ENCODE measurements at regions not wholly inside any gene's neighbourhood (a gene's known extent, or its start where the extent isn't known, plus 50 kb on each side); places are given as distances from the start of the nearest gene placed in this dataset.
A peak's percentile ranks its signal among the peaks of the same experiment; 100 is the strongest.

DNA sequence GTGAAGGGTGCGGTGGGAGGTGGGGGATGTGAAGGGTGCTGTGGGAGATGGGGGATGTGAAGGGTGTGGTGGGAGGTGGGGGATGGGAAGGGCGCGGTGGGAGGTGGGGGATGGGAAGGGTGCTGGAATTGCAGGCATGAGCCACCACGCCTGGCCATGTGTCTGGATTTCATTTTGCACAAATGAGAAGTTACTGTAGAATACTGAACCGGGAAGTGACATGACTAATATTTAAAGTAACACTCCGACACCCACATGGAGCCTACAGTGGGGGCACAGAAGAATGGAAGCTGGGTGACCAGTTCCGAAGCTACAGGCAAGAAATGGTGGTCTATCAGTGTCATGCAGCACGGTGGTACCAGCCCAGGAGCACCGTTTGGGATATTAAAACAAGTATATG, 69.9 kb upstream of the SPTLC1 start:
- no peak for DNase-seq

DNA sequence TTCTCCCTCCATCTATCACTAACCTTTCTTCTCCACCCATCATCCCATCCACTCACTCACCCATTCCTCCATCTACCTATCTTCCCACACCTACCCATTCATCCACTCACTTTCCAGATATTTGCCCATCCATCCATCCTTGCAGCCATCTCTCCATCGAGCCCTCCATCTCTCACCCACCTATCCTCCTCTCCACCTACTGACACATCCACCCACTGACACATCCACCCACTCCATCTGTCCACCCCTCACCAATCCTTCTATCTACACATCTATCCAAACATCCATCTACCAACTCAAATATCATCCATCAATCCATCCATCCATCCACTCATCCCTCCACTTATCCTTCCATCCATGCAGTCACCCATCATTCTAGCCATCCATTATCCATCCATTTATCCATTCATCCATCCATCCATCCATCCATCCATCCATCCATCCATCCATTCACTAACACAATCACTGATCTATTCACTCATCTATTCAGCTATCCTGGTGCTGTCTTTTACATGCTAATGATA, 68.9 kb upstream of the SPTLC1 start:
- no peak for DNase-seq

DNA sequence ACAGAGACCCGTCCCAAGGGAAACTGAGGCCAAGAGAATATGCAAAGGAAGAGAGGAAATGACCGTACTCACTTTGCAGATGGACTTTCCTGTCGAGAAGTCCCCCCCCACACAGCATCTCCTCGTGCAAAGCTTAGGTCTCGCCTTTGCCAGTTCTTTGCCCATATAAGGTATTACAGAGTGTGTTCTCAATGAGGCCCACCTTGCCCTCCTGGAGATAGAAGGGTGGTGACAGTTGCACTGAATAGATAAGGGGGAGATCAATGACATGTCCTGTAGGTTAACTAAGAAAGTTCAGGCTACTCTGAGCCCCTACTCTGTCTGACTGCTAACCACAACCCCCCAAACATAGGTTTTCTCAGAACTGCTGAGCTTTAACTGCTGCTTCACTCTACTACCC, 68.2 kb upstream of the SPTLC1 start:
- DNase-seq: no peak

DNA sequence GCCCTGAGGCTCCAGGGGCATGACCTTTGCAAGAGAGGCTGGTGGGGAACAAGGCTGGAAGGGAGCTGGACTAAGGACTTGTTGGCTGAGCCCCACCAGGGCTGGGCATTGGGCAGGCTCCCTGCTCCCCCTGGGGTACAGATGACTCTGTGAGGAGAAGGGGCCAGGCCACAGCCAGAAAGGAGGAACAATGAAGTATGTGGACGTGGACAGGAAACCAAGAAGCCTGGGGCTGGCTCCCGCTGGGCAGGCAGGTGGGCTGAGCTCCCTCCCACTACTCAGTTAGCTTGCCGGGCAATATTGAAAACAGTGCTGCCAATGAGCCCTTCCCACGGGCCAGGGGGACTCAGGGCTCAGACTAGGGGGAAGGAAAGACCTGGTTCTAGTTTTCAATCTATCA, 66.1 kb upstream of the SPTLC1 start:
- no peak for DNase-seq

DNA sequence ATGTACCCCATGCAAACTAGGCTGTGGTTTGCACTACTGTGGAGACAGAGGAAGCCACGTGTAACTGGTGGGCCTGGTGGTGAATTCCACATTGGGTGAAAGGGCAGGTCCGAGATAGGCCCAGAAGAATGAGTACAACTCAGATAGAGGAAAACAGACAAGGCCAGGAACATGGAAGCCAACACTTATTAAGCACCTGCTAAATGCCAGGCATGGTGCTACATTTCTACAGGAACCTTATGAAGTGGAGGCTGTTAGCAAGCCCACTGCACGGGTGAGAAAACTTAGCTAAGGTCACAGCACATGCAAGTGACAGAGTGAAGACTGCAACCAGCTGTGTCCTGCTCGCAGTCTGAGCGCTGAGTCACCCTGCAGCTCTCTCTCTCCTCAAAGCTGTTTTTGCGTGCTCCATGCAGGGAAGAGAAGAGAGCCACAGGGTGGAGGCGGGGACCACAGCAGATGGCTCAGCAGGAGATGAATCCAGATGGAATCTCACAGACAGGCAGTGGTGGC, 65.5 kb upstream of the SPTLC1 start:
- peak; percentile 17 for DNase-seq

DNA sequence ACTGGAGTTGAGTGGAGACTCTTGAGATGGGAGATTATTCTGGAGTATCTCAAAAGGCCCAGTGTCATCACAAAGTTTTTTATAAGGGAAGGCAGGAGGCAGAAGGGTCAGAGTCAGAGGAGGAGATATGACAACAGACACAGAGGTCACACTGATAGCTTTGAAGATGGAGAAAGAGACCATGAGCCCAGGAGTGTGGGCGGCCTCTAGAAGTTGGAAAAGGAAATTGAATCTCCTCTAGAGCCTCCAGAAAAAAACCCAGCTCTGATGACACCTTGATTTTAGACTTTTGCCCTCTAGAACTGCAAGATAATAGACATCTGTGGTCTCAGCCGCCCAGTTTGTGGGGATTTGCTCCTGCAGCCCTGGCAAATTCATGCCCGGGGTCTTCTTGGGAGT, 64.8 kb upstream of the SPTLC1 start:
- DNase-seq: no peak

DNA sequence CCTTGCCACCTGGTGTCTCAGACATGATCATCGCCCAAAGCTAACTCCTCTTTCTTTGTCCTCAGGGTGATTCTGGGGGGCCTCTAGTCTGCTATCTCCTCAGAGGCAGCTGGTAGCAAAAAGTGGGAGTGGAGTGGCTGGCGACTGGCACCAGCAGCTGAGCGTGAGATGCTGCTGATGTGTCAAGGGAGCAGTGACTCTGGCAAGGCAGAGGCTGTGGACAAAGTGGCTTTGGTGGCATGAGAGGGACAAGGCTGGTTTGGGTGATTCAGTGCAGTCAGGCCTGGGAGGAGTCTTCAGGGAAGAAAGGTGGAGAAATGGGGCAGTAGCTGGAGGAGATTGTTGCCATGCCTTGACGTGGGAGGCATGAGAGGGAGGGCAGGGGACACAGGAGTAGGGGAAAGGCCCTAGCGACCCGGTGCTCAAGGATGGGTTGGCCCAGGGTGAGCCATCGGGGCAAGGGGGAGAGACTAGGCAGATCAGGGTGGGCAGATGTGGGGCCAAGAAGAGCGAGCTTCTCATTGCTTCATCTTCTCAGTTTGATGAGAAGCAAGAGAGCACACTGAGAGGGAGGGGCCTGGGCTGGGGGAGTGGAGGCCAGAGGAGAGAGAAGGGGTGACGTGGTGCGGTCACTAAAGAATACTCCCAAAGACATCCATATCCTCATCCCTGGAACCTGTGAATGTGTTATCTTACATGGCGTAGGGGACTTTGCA, 64.2 kb upstream of the SPTLC1 start:
- DNase-seq: no peak

DNA sequence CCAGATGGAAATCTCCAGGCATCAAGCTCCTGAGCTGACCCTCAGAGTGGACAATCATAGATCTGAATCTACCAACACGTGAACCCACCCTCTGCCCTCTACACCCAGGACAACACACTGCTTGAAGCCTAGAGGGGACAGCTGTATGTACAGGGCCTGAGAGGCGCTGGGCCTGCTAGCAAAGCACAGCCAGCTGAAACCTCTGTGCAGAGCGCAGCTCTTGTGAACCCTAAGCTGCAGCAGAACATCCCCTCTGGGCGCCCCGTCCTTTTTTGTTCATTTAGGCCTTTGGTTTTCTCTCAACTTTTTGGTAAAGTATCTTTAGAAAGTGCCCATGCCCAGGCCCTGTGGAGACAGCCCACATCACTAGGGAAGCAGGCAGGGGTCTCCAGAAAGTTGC, 62.4 kb upstream of the SPTLC1 start:
- no peak for DNase-seq

DNA sequence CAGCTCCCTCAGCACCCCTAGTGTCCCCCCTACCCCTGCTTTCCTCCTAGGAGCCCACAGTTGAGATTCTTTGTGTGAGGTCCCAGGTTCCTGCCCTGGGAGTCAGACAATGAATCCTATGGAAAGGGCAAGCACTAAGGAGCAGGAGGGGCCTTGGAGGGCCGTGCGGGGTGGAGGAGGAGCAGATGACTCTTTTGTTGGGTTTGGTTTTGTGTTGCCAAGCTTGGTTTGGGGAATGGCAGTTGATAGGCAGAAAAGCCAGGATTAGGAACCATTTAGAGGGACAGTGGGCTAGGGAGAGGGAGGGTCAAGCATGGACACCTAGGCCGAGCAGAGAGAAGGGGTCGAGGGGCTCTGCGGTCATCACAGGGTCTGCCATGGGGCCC, 61.6 kb upstream of the SPTLC1 start:
- DNase-seq: no peak

DNA sequence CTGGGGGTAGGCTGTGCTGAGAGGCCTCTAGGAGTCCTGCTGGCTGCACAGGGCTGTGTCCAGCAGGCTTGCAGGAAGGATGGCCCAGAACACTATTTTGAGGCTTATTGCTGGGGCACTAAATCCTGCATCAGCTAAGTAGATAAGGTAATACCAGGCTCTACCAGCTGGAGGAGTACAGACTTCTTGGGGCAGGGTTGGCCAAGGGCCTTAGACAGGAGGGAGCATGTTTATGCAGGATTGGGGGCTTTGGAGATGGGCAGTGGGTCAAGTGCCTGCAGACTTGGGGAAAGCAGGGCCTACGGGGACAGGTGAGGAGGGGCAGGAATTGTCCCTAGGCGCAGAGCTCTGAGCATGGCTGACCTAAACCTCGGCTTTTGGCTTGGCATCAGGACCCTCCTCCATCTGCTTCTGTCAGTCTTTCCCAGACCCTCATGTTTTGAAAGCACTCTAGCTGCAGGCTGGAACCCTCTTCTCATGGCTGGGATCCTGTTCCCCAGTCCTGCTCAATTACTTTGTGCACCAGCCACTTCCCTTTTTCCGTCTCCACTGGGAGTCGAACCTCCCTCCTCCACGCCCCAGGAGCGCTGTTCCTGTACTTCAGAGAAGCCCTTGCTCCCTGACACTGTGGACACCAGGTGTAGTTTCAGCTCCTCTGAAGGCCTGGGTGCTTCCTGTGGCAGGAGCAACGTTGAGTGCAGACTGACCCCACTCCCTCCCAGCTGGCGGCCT, 61.0 kb upstream of the SPTLC1 start:
- DNase-seq: no peak

DNA sequence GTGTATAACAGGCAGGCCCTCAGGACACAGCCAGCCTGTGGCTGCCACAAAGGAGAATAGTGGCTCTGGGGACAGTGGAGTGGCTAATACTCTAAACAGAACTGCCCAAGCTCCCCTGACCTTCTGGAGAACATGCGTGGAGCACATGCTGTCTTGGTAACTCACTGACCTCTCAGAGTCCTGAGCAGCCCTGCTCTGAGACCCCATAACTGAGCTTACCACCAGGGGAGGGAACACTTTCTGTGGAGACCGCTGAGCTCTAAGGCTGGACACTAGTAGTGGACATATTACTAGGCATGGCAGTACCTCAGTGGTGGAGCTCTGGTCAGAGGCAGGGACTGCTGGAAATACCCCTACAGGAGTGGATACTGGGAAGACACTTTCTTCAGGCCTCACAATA, 60.2 kb upstream of the SPTLC1 start:
- no peak for DNase-seq

DNA sequence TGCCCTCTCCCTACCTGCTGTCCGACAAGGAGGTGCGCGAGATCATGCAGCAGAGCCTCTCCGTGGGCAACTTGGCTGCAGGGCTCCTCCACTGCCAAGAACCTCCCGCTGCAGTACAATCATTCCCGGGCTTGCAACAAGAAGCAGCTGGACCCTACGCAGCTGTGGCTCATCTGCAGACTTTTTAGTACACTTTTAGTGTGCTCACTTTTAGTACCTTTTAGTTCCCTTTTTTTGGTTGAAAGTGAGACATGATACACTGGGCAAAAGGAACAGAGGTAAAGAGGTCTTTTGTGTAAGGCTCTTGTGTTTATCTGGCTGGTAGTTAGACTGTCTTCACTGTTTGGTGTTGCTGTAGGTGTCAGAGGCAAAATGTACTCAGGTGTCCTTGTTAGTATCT, 58.1 kb upstream of the SPTLC1 start:
- DNase-seq: no peak

DNA sequence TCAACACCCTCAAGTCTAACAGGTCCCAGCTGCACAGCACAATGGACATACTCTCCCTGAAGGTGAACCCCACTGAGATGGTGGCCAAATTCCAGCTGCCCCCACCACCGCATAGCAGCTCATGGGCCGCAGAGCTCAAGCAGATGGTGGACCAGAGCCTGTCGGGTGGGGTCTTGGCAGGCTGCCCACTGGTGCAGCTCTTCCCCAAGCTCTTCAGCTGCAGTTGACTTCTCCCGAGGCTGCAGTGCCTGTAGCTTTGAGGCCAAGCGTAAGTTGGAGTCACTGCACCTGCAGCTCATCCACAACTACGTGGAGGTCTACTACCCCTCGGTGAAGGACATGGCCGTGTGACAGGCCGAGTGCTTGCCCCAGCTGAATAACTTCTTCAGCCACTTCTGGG, 56.6 kb upstream of the SPTLC1 start:
- DNase-seq: no peak

DNA sequence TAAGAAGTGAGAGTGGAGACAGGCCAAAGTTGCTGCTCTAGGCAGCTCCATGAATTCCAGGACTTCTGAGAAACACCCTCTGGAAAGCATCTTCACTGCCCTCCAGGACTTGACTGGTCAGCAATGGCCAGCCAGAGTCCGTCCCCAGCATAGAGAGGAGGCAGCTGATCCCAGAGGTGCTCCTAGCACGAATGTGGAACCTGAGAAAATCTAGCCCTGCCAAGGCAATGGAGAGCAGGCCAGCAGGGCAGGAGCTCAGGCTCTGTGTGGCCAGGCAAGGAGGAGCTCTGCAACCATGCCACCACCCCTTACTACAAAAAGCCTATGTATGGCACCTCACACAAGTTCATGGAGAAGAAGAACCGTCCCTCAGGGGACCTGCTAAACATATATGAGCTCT, 56.1 kb upstream of the SPTLC1 start:
- no peak for DNase-seq

DNA sequence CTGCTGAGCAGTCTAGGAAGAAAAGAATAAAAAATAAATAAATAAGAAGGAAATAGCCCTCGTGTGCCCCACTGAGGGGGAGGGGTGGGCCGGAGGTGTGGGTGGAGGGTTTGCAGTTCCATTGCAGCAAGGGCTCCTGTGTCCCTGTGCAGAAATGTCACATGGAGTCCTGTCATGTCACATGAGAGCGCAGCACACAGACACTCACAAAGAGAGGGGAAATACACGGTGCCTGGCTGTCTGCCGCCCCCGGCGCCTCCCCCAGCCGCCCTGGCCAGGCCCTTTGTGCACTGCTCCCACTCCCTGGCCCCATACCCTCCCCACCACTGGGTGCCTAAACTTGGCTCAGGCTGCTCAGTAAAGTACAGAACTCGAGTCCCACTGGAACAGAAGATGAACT, 55.6 kb upstream of the SPTLC1 start:
- no peak for DNase-seq

DNA sequence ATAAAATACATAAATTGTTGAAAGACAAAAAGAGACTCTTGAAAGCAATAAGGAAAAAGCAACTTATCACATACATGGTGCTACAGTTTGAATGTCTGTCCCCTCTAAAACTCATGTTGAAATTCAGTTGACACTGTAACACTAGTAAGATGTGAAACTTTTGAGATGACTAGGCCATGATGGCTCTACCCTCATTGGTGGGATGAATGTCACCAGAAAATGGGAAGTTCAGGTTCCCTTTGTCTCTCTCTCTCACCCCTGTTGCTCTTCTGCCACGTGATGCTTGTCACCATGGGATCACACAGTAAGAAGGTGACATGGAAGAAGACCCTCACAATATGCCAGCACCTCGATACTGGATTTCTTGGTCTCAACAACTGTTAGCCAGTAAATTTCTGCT, 50.3 kb upstream of the SPTLC1 start:
- DNase-seq: no peak
